Heart right ventricle (tissue), 16 donors: ENCODE measurements at regions not wholly inside any gene's neighbourhood (a gene's known extent, or its start where the extent isn't known, plus 50 kb on each side); places are given as distances from the start of the nearest gene placed in this dataset.

Experiments used
- ATAC-seq, 8 donors: fragments of 200-7000 bp; cut with Tn5 transposase; one replicate each; pipeline ENCODE4 v1.9.1; 2020; ENCODE audit warnings: mild to moderate bottlenecking in 8 of 8, moderate library complexity in 8 of 8, moderate number of reproducible peaks in 1 of 8
- DNase-seq, 2 donors: peaks; one replicate each; pipeline ENCODE4 v3.0.0-alpha.2; 2020
- H3K27ac ChIP-seq, 10 donors: fragments of 200-600 bp; sonication (generic) in 2 of 10; one replicate each; pipeline versions ENCODE4 v1.5.0 to v1.8.0; 2020 to 2022; ENCODE audit warnings: mild to moderate bottlenecking in 3 of 10
- H3K27me3 ChIP-seq, 7 donors: fragments of 200-600 bp; one replicate each; pipeline ENCODE4 v1.8.0; 2021 to 2022; ENCODE audit warnings: mild to moderate bottlenecking in 2 of 7
- H3K36me3 ChIP-seq, 9 donors: fragments of 200-600 bp; sonication (generic) in 1 of 9; one replicate each; pipeline versions ENCODE4 v1.5.0 to v1.8.0; 2020 to 2022; ENCODE audit warnings: mild to moderate bottlenecking in 2 of 9
- H3K4me1 ChIP-seq, 9 donors: fragments of 200-600 bp; sonication (generic) in 1 of 9; one replicate each; pipeline versions ENCODE4 v1.5.0 to v1.8.0; 2020 to 2022; ENCODE audit warnings: mild to moderate bottlenecking in 4 of 9
- H3K4me3 ChIP-seq, 10 donors: fragments of 200-600 bp; sonication (generic) in 2 of 10; one replicate each; pipeline versions ENCODE4 v1.5.0 to v1.8.0; 2020 to 2022; ENCODE audit warnings: mild to moderate bottlenecking in 7 of 10, moderate library complexity in 2 of 10
- H3K9me3 ChIP-seq, 11 donors: fragments of 200-600 bp in 10 of 11; sonication (generic) in 2 of 11; one replicate each; pipeline versions ENCODE4 v1.5.0 to v1.8.0; 2013 to 2022; ENCODE audit warnings: mild to moderate bottlenecking in 2 of 11, control low read depth in 1 of 11, moderate library complexity in 1 of 11
- WGBS, 2 donors: extraction: QIAGEN DNeasy Blood & Tissue Kit; methylation state at CpG; one replicate each; pipeline ENCODE4 v1.1.7; 2013; ENCODE audit warnings: inconsistent platforms in 1 of 2; 5-methylcytosine and 5-hydroxymethylcytosine counted together
- intact Hi-C, 10 donors: fragments of 100-400 bp; cut with DNase I; formaldehyde crosslinking; loops; one replicate each; pipeline versions ENCODE4 v1.11.1 to v1.14.2; 2022
- TF ChIP-seq, protein P1 (sequence below), 9 donors: fragments of 200-600 bp; sonication (generic) in 2 of 9; IDR thresholded peaks; one replicate each; pipeline versions ENCODE4 v1.5.0 to v1.8.0; 2021 to 2022; ENCODE audit warnings: antibody characterized with exemption in 9 of 9, mild to moderate bottlenecking in 5 of 9, moderate library complexity in 1 of 9
- donor health status: Arrhythmogenic right ventricular cardiomyopathy.
- donor health status: ischemic (EF 13 %, LVEDD 7.1; RV severe dilation, severe dysfunction).
- donor health status: healthy with polysubstance abuse.
- donor health status: DM: no; HTN: yes; CAD: no.
- donor health status: DM: no; HTN: no; CAD: no.
- donor health status: ischemic (EF 25% LVEDD 6.9; RV normal size, moderate dysfunction).
- donor health status: ischemic (EF 25% LVEDD 5.7; RV mildly dilated, moderate dysfunction).
- donor health status: healthy.
- donor health status: DM: yes; HTN: yes; CAD: no.
- donor health status: Ischemic cardiomyopathy.
- donor health status: ischemic (EF 35%, LVEDD 5.7; RV mildly dilated, moderate dysfunction).
- donor health status: nonischemic (EF 11% LVEDD 7.7; RV severe dilation, severe dysfunction).
- donor health status: DM: yes; HTN: yes; CAD: no.
- donor health status: PGD.
- donor health status: ischemic (EF 29% LVEDD 5.4; RV normal size, mild dysfunction).
- donor health status: nonischemic (EF 23%, LVEDD 6.1; RV moderate dilation, normal function).

DNA sequence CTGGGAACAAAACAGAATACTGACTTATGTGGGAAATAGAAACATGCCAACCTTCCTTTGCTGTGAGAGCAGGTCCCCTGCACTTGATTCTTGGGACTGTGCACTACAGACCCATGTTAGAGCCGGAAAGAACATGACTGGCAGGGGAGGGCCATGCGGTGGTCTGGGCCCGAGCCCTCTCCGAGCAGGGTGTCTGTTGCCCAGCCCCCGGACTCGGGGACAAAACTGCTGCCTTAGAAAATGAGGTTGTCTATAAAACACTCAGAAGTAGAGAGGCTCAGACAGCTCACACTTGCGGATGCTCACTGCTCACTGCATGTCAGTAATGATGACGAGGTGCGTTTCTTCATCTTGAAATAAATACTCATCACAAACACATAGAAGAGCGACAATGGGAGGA lies 270.7 kb upstream of the HDAC4 start:
- peaks cover 0 to 12% (median 0%) of the 10 kb centered on the region in 7 donors for H3K27me3 ChIP-seq
- intact Hi-C loops, result no loop called here
- no peaks in the 10 kb centered on the region for H3K36me3 ChIP-seq
- H3K27ac ChIP-seq, result no peak overlapping the region
- no peak overlapping the region for H3K4me3 ChIP-seq
- WGBS, 2 donors, result 85 to 91% methylated on average over 10 of the region's 10 CpGs
- no peaks in the 10 kb centered on the region for H3K4me1 ChIP-seq
- H3K9me3 ChIP-seq, result no peaks in the 10 kb centered on the region
- DNase-seq, result no peak
- TF ChIP-seq, protein P1, sequence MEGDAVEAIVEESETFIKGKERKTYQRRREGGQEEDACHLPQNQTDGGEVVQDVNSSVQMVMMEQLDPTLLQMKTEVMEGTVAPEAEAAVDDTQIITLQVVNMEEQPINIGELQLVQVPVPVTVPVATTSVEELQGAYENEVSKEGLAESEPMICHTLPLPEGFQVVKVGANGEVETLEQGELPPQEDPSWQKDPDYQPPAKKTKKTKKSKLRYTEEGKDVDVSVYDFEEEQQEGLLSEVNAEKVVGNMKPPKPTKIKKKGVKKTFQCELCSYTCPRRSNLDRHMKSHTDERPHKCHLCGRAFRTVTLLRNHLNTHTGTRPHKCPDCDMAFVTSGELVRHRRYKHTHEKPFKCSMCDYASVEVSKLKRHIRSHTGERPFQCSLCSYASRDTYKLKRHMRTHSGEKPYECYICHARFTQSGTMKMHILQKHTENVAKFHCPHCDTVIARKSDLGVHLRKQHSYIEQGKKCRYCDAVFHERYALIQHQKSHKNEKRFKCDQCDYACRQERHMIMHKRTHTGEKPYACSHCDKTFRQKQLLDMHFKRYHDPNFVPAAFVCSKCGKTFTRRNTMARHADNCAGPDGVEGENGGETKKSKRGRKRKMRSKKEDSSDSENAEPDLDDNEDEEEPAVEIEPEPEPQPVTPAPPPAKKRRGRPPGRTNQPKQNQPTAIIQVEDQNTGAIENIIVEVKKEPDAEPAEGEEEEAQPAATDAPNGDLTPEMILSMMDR (IDR thresholded peaks at IDR 0.05), result no peak
- no peak for ATAC-seq

DNA sequence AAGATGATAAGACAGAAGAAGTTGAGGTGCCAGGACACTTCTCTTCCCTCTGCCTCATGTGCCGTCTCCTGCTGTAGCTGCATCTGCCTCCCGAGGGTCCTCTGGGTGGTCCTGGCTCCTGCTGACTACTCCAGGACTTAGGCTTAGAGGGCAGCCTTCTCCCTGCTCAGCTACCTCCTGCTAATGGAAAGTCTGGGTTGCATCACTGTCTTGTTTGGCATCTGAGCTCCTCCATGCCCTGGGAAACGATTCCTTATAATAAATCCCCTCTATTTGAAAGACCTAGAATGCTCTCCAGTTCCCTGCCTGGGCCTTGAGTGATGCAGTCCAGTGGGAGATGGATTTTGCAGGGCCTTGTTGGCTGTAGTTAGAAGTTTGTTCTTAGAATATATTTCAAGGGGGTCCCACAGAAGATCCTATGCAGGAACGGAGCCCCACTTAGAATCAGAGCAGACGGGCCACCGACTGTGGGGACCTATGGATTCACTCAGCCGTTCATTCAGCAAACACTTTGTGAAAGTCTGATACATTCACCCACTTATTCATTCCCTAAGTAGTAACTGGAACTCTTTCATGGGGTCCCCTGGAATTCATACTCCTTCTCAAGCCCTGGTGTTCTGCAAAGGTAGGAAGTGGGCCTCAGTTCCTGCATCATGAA lies 269.8 kb upstream of the HDAC4 start:
- Histone ChIP-seq H3K27ac (no peak overlapping the region), H3K36me3 (no peaks in the 10 kb centered on the region), H3K27me3 (peaks cover 0 to 7% (median 0%) of the 10 kb centered on the region in 7 donors), H3K4me3 (no peak overlapping the region), H3K9me3 (no peaks in the 10 kb centered on the region), H3K4me1 (no peaks in the 10 kb centered on the region)
- TF ChIP-seq, protein P1 (IDR thresholded peaks at IDR 0.05), result no peak
- intact Hi-C loops, result no loop called here
- 75 to 80% methylated on average over 7 of the region's 7 CpGs for WGBS, 2 donors
- no peak for DNase-seq
- no peak for ATAC-seq

DNA sequence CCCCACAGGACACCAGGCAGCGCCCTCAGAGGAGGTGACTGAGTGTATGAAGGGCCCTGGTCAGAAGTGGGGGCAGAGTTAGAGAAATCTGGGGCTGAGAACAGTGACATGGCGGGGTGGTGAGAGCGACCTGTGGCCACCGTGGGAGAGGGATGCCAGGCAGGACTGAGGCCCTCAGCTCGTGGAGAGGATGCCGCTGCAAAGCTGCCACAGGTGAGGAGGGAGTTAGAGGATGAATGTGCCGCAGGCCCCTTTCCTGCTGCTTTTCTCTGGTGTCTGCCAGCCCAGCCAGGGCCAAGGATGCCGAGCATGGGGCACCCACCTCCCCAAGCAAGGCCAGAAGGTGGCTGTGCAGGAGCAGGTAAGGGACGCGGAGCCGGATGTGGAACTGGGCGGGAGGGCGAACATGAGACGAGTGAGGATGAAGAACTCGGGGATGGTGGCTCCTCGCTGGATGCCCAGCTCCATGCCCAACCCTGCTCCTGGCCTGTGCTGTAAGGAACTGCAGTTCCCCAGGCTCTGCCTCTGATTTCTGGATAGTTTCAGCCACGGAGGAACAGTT lies 269.2 kb upstream of the HDAC4 start:
- H3K27ac ChIP-seq, result no peak overlapping the region
- H3K4me3 ChIP-seq, result no peak overlapping the region
- no peaks in the 10 kb centered on the region for H3K4me1 ChIP-seq
- H3K9me3 ChIP-seq, result no peaks in the 10 kb centered on the region
- ATAC-seq (no peak), DNase-seq (no peak)
- intact Hi-C loops, result no loop called here
- TF ChIP-seq, protein P1 (IDR thresholded peaks at IDR 0.05), result no peak
- 89 to 90% methylated on average over 17 of the region's 17 CpGs for WGBS, 2 donors
- H3K27me3 ChIP-seq, result peaks cover 0 to 7% (median 1%) of the 10 kb centered on the region in 7 donors
- H3K36me3 ChIP-seq, result no peaks in the 10 kb centered on the region

DNA sequence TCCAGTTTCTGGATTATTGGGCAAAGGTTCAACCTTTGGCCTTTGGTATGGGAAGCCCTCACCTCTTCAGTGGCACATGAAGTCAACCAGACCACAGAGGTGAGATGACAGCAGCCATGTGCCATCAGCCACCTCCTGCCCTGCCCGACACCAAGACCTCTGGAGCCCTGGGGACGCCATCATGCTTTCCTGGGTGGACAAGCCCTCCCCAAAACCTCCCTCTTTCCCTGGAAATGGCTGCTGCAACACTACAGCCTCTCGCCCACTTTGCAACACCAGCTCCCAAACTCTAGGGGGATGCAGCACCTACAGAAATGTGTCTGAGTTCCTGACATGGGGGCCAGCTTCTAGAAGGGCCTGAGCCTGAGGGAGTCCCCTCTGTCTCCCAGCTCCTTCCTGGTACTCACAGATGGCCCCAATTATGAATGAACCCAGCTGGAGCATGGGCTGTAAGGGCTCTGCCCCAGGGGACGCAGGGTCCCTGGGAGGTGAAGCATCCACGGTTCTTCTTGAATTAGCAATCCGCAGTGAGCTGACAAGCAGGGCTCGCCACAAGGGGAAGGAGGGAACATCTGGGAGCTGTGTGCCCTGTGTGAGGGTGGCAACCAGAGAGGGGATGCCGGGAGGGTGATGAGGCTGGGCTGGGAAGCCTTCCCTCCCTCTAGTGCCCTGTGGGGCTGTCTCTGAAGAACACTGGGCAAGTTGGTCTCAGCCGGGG lies 268.5 kb upstream of the HDAC4 start:
- H3K4me3 ChIP-seq, result no peak overlapping the region
- TF ChIP-seq, protein P1 (IDR thresholded peaks at IDR 0.05), result no peak
- no peak overlapping the region for H3K27ac ChIP-seq
- H3K36me3 ChIP-seq, result no peaks in the 10 kb centered on the region
- WGBS, 2 donors, result 77 to 79% methylated on average over 9 of the region's 9 CpGs
- DNase-seq (no peak), ATAC-seq (no peak)
- no peaks in the 10 kb centered on the region for H3K4me1 ChIP-seq
- H3K9me3 ChIP-seq, result no peaks in the 10 kb centered on the region
- intact Hi-C loops, result no loop called here
- peaks cover 0 to 9% (median 7%) of the 10 kb centered on the region in 7 donors for H3K27me3 ChIP-seq
